D341Med (cell line): ENCODE measurements at regions not wholly inside any gene's neighbourhood (a gene's known extent, or its start where the extent isn't known, plus 50 kb on each side); places are given as distances from the start of the nearest gene placed in this dataset.
"Not testable (repeated sequence)": the region's sequence is repeated elsewhere in the genome, so short reads cannot be mapped to it uniquely, and the experiment has no call there.

ENCODE experiments used
- DNase-seq: peaks from one replicate; pipeline ENCODE4 v3.0.0; 2012; ENCODE audit warnings: low spot score

DNA sequence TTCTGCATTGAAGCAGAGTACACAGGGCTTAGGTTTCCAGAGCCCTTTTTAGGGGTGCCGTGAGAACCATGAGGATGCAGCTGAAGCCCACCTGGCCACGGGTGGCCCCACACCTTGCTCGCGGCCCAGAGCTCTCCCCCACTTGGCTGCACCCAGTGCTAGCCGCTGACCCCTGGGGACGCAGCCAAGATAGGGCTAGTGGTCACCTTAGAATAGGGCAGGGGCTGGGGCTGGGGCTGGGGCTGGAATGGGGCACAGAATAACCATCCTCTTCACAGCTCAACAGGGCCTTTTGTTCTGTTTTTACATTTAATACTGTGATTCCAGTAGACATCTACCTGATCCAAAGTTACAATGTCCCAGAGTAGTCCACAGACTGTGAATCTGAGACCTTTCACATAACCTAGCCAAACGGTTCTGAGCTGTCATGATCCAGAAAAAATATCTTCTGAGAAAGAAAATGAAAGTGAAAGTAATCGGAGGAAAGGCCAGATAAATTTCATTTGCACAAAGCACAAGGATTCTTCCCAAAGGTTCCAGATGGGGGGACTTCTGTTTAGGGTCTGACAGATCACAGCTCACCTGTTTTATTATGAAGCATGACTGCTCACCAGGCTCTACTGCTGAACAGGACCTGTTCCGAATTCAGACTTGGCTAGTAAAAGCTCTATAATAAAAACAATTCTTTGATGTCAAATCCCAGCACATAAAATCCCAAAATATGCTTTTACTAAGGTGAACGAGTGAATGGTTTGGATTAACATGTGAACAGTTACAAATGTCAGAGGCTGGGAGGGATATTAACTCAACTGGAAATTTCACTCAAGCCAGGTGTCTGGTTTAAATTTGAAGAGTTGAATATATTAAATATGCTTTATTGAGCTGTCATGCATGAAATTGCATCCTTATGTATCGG lies 401.9 kb downstream of the THBS2 start:
- no peak for DNase-seq

DNA sequence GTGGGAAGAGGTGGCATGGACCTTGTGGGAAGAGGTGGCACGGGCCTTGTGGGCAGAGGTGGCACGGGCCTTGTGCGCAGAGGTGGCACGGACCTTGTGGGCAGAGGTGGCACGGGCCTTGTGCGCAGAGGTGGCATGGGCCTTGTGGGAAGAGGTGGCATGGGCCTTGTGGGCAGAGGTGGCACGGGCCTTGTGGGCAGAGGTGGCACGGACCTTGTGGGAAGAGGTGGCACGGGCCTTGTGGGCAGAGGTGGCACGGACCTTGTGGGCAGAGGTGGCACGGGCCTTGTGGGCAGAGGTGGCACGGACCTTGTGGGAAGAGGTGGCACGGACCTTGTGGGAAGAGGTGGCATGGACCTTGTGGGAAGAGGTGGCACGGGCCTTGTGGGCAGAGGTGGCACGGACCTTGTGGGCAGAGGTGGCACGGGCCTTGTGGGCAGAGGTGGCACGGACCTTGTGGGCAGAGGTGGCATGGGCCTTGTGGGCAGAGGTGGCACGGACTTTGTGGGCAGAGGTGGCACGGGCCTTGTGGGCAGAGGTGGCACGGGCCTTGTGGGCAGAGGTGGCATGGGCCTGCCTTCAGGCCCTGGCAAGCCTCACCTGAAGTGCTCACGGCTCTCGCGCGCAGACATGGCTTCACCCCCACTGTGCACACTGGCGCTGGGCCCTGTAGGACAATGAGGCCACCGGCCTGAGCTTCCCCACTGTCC lies 403.5 kb downstream of the THBS2 start:
- DNase-seq, result not testable (repeated sequence)

DNA sequence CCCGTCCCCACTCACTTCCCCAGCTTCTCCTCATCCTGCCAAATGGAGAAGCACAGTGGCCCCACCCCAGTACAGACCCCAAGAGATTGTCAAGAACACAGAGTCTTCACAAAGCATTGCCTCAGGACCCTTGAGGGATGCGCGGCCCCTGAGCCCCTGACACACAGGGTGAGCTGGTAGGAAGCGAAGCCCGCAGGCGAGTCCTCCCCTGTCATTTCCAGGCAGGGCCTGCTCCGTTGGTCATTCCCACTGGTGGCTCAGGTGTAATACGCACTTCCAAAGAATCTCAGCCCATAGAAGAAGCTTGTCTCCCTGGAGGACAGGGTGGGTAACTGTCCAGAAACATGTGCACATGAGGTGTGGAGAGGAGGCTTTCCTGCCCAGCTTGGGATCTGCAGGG lies 404.2 kb downstream of the THBS2 start:
- DNase-seq, result no peak

DNA sequence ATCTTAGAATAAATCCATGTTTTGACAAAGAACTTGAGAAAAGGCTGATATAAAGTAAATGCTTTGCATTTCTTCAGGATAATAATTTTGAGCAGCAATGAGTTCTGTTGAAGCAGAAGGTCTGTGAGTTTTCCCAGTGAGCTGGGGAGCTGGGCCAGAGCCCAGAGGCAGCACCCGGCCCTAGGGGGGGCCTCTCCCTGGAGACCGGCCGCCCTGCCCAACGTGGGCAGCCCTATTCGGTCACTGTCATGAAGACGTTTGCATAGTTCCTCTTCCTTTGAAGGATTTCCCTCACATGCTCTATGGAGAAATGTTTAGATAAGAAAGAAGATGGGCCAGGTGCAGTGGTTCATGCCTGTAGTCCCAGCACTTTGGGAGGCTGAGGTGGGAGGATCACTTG lies 404.8 kb downstream of the THBS2 start:
- no peak for DNase-seq

DNA sequence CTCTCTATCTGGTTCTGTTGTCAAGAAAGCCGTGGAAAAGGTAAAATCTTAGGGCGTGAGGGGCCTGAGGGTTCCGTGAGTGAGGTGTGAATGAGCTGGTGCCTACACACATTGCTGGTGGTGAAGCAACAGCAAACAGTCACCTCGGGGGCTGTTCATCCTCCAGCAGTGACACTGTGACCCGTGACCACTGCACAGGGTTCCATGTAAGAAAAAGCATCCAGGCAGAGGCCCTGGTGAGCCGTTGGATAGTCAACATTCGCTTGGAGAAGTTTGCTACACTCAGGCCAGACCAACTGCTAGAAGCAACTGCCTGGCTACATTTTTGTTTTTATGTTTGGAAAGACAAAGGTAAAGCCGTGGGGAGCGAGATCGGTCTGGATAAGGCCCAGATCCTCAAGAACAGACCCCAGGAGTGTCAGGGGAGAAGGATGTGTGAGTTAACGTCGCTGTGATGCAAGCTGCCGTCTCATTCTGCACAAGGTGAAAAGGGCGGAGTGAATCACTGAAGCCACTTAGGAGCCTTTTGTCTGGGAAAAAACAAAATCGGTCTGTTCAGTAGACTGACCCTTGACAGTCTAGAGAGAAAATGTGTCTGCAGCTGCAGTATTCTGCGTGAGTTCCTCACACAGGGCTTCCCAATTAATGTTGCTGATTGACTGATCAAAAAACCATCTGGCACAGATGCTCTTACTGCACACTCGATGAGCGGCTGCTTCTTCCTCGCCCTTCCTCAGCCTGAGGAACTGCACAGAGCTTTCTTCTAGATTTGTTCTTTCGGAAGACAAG lies 404.0 kb downstream of the SMOC2 start:
- no peak for DNase-seq

DNA sequence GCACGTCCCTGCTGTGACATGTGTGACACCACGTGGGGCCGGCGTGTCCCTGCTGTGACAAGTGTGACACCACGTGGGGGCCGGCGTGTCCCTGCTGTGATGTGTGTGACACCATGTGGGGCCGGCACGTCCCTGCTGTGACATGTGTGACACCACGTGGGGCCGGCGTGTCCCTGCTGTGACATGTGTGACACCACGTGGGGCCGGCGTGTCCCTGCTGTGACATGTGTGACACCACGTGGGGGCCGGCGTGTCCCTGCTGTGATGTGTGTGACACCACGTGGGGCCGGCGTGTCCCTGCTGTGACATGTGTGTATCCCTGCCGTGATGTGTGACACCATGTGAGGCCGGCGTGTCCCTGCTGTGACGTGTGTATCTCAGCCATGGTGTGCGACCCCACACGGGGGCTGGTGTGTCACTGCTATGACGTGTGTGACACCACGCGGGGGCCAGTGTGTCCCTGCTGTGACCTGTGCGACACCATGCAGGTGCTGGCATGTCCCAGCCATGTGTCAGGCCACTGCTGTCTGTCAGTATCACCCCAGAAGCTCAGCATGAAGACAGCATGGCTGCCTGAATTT lies 401.7 kb downstream of the SMOC2 start:
- DNase-seq, result not testable (repeated sequence)

DNA sequence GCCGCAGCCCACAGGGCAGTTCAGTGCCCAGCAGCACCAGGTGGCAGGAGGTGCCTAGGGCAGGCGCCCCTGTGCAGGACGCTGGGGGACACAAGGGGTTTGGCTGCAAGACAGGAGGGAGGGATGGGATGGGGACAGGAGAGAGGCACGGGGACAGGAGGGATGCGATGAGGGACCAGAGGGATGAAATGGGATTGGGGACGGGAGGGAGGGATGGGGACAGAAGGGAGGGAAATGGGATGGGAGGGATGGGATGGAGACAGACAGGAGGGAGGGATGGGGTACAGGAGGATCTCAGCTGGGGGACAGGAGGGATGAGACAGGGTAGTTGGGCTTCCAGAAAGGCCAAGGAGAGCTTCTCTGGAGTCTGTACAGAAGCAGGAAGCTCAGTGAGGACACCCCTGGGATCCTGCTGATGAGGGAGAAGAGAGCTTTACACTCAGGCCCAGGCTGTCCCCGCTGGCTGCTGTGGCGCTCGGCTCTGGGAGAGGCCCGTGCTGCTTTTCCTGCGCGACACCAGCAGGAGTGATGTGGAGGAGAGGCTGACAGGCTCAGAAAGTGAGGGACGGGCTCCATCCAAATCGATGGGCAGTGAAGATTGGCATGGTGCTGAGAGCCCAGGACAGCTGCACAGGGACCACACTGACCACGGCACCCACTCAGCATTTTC lies 400.8 kb downstream of the SMOC2 start:
- no peak for DNase-seq

DNA sequence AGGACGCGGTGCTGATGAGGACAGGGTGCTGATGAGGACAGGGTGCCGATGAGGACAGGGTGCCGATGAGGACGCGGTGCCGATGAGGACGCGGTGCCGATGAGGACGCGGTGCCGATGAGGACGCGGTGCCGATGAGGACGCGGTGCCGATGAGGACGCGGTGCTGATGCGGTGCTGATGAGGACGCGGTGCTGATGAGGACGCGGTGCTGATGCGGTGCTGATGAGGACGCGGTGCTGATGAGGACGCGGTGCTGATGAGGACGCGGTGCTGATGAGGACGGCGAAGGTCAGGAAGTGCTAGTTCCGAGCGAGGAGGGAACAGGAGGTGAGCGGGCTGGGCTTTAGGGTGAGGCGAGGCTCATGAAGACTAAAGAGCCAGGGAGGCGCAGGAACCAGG lies 399.9 kb downstream of the SMOC2 start:
- DNase-seq, result not testable (repeated sequence)

DNA sequence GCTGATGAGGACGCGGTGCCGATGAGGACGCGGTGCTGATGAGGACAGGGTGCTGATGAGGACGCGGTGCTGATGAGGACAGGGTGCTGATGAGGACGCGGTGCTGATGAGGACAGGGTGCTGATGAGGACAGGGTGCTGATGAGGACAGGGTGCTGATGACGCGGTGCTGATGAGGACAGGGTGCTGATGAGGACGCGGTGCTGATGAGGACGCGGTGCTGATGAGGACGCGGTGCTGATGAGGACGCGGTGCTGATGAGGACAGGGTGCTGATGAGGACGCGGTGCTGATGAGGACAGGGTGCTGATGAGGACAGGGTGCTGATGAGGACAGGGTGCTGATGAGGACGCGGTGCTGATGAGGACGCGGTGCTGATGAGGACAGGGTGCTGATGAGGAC lies 399.3 kb downstream of the SMOC2 start:
- not testable (repeated sequence) for DNase-seq

DNA sequence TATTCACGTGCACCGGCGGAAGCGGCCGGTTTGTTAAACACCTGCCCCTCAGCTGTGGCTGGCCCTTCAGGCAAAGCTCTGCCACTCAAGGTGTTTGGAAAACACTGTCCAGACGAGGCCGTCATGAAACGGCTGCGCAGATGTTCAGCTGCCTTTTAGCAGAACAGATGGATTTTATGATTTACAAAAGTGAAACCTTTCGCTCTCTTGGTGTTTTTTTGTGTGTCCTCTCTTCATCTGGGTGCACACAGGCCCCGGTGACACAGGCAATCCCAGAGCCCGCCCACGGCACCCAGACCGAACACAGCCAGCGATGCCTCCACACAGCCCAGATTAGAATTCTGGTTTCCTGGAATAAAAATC lies 397.0 kb downstream of the SMOC2 start:
- DNase-seq, result no peak

DNA sequence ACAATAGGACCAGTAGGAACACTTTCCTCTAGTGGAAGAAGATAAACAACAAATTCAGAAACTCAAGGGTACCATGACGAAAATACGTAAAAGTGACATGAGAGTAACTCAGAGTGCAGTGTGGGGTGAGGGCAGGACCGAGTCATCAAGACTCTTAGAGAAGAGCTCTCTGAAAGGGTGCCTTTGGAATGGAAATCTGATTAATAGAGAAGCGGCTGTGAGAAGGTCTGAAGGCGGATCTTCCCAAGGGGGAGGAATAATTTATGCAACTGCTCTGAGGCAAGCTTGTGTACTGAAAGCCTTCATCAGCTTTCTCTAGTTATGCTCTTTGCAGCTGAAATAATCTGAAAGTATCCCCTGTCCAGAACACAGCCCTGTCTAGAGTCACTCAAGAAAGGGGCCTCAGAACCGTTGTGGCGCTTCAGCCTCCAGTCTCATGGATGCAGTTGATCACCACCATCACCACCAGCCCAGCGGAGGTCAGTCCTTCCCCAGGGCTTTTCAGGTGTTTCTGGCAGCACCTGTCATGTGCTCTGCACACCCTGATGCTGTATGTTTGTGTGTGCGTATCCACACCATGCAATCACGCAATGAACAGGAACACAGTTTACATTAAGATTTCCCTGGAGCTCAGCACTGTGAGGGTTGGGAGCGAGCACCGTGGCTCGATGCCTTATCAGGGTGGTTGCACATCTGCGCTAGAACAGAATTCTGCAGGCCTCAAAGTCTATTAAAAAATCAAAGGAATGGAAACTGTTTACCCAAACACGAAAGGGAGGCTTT lies 396.5 kb downstream of the SMOC2 start:
- no peak for DNase-seq

DNA sequence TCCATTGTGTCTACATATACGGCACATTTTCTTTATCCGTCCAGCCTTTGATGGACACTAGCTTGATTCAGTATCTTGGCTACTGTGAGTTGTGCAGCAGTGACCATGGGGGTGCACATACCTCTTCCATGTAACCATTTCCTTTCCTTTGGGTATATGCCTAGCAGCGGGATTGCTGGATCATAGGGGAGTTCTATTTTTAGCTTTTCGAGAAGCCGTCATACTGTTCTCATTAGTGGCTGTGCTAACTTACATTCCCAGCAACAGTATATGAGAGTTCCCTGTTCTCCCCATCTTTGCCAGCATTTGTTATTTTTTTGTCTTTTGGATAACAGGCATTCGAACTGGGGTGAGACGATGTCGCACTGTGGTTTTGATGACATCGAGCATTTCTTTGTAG lies 395.0 kb downstream of the SMOC2 start:
- DNase-seq, result no peak

DNA sequence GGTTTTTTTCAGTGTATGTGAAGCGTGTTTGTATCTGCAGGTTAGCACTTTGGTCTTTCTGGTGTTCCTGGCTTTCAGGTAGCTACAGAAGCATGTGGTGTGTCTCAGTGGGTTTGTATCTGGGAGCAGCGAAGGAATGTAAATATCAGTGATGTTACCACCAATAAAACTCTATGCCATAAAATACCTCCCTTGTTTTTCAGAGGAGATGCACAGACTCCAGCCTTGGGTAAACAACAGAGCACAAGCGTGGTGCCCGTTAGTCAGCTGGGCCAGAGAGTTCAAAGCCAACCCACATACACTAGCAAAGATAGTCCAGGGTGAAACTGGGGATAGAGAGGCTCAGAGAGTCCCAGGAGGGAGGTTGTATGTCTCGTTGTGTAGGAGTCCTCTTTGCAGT lies 393.8 kb downstream of the SMOC2 start:
- no peak for DNase-seq

DNA sequence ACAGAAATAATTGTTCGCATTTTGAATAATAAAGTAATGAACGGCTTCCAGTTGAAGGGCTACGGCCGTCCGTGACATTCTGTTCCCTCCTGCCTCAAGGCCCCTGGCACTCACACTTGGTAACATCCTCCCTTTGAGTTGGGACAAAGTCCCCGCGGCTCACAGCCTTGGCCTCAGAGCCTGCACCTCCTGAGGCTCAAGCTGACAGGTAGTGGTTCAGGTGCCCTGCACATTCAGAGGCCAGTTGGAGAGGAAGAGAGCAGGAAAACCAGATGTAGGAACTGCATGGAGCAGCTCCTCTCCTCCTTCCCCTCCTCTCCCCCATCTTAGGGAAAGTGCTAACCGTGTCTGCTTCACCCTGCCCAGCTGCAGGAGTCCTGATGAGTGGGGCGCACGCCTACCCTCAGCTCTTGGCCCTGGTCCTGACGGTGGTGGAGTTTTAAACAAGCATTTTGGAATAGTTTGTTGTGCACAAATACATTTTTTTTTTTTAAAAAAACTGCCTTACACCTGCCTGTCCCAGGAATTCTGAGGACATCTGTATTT lies 393.1 kb downstream of the SMOC2 start:
- DNase-seq, result no peak

DNA sequence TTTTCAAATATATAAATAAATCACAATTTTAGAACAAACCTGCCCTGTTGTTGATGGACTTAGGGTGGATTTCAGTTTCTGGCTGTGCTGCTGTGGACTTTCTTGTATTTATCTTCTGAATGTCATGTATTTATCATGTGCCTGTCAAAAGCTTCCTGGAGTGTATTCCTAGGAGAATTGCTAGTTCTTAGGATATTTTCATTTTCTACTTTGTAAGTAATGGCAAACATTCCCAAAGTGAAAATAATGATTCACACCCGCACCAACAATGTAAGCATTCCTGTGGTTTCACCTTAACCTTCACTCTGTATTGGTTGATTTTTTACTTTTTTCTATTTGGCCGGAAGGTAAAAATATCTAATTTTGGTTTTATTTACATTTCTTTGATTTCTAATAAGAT lies 387.8 kb downstream of the SMOC2 start:
- DNase-seq, result no peak

DNA sequence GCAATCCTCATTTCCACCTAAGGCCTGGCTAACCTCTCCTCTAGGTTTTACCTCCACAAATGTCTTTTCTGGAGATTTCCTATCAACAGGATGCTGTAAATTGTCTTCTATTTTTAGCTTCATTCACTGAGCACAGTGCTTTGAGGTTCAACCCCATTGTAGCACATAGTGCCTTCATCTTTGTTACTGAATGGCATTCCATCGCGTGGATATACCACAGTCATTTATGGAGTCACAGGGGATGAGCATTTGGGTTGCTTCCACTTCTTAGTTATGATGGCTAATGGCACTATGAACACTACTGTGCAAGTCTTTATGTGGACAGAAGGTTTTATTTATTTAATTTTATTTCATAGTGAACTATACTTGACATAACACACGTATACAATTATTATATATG lies 387.1 kb downstream of the SMOC2 start:
- no peak for DNase-seq

DNA sequence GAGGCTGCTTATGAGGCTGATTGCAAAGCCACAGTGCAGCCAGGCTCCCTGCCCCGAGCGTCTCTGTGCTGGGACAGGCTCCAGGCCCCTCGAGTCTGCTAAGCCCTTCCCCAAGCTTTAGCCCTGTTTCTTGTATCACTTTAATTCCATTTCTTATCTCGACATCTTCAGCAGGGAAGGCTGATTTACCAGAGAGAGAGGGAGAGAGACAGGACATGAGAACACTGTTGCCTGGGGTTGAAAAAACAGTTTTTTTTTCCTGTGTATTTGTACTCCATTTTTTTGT lies 386.5 kb downstream of the SMOC2 start:
- DNase-seq, result no peak

DNA sequence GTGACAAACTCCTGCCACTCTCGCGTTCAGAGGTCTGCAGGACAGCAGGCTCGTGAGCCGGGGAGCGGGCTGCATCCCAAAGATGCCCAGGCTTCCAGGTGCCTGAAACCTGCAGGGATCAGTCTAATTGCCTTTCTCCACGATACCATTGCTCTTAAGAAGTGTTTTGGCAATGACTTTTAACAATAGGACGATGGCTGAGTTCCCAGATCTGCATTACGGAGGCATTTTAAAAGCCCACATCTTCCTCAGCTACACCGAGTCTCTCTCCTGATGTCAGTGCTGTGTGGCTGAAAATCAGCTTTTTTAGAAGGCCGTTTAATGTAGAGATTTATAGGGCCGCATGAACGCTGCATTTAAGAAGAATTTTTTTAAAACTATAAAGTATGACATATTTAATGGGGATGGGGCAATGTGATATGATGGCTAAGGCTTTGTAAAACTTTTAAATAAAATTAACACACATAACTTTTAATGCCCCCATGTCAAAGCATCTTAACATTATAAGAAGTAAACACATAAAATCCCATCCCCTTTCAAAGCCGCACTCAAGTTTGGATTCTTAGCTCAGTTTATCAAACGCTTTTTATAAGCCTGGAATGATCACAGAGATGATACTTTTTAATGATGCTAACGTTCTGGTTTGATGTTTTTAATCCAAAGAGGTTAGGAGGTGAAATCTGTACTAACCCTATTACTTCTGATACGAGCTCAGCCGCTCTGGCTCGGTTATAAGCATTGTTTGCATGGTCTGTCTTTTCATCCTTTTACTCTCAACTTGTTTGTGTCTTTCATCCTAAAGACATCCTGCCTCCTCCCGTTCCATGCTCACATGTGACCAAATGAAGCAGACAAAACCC lies 386.0 kb downstream of the SMOC2 start:
- DNase-seq, result no peak

DNA sequence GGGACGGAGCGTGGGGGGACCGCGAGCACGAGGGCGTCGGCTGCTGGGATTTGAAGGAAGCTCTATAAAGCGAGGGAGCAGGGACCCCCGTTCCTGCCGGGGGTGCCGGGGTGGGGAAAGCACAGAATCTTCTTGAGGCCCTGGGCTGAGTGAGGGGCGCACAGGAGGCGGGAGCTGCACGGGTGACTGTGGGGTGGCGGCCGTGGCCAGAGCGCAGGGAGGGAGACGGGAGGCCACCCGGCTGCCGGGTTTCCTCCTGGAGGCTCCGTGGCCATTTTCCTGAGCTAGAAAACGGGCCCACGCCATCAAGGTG lies 385.1 kb downstream of the SMOC2 start:
- no peak for DNase-seq
